ENCODE measurements at regions not wholly inside any gene's neighbourhood (a gene's known extent, or its start where the extent isn't known, plus 50 kb on each side); places are given as distances from the start of the nearest gene placed in this dataset.

DNA sequence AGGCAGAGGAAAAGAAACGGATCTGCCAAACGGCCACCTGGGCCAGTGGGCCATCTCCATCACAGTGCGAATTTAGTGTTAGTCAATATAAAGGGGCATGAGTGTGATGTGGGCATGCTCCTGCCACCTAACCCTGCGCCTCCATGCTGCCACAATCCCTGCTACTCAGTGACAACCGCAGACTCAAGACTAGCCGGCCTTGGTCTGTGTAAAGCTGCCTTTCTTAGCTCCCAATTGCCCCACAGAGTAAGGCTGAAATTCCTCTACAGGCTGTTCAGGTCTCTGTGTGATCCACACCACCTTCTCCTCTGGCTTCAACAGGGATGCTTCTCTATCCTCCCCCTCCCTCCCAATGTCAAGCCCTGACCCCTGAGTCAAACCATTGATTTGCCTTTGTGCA lies 269.7 kb downstream of the XXYLT1 start:
- no peak for DNase-seq

DNA sequence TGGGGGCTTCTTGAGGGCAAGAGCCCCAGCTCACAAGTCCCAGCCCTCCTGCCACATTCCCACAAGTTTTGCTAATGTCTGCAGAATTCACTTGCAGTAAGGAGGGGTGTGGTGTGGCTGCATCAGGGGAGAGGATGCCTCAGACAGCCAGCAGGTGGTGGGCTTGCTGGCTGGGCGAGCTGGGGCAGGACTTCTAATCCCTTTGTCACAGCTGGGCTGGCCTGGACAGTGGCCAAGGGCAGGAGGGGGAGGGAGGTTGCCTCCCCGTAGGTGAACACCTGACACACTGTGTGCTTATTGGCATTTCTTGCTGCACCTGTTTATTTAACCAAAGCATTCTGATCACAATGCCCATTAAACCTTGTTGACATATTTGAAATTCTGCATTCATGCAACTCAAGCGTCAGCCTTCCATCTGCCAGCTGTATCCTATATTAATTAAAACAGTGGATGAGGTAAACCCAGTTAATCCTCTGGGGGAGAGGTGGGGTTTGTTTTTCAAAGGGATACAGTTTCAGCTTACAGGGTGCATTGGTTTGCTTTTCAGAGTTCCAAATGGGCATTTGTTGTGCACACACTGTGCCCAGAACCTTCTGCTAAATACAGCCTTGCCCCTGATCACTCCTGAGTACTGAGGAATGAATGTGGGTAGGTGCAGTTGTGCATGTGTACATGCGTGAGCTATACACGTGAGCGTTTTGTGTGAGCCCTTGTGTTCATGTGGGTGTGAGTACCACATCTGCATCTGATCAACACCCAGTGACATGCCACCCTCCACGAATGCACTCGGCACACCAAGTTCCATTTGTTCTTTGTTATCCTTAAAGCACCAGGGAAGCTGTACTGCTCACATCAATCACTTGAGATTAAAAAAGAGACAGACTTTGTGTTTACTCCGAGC lies 268.7 kb downstream of the XXYLT1 start:
- peak; percentile 32 to 41 for DNase-seq

DNA sequence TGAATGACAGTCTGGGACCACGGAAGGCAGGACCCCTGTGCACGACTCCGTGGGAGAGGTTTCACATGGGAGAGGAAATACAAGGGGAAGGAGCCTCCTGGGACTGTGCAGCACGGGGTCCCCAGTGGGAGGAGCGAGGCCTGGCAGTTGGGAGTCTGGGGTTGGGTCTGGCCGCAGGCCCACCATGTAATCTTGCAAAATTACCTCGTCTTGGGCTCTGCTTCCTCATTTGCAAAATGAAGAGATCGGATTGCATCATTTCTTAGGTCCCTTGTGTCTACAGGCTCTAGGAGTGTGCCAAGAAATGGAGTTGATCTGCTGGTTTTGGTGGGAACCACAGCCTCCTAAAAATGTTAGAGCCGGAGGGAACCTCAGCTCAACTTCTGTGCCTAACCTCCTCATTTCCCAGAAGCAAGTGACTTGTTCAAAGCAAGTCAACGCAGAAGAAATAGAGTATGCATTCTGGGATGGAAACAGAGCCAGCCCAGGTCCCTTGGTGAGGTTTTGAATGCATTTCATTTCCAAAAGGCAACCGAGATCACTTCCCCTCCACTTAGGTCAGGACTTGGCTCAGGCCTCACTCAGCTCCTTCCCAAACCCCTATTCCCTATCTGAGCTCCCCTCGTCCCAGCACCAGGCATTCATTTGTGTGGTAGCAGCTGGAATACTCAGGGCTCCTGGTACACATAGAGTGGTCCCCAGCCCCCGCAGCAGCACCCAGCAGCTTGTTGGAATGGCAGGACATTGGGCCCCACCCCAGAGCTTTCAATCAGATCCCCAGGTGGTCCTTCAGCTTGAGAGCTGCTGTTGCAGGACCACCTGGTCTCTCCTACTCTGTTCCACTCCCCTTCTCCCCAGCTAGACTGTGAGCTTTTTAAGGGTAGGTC lies 267.7 kb downstream of the XXYLT1 start:
- no peak for DNase-seq

DNA sequence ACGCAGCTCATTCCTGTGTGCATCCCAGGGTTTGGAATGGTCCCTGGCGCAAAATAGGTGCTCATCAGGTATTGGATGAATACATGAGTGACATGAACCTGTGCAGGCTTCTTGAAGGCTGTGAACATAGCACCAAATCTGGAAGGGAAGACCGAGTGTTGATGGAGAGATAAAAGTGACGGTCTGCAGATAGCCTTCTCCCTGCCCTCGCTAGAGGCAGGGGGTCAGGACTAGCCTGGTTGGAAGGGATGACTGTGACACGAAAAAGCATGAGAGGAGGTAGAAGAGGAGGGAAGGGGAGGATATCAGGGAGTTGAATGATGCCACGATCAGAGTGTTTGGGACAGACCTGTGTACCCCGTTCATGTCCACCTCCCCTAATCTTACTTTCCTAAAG lies 267.1 kb downstream of the XXYLT1 start:
- no peak for DNase-seq

DNA sequence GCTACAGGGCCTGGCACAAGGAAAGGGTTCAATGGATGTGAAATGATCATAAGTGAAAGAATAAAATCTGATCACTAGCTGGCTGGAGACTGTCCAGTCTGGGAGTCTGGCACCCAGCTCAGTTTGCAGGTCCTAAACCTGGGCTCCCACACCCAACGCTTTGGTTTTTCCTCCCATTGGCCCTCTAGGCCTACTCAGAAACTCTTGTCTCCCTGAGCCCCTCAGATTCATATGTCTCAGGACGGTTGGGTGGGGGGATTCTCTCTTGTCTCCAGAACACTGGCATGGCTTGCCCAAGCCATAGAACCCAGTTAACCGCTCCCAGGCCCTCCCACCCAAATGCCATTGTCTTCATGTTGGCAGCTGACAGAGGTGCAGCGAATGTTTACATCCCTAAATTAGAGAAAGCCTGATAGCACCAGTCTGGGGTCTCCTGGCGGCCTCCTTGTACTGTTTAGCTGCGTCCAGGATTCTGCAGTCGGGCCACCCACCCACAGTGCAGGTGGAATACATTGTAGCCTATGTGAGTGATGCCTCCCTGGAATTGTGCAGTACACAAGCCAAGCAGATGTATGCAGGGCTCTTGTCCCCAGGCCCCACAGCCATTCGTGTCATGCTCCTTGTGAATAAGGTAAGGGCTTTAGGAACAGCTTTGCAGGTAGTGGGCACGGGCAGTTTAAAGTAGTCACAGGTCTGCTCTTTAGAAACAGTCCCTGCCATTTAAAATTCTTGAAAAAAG lies 266.3 kb downstream of the XXYLT1 start:
- no peak for DNase-seq

DNA sequence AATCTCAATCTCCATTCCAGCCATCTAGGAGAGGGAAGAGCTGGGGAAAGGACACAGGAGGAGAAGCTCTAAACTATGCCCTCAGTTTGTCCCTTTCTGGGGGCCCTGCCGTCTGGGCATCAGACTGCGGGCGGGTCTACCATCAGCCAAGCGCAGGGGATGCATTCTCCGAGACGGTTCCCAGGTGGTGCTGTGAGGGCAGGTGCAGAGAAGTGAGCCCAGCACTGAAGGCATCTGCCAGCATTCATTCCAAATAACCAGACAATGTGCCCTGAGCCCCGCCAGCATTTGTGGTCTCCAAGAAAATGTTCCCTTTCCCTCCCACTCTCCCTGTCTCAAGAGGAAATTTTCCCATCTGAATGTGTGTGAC lies 265.7 kb downstream of the XXYLT1 start:
- DNase-seq = no peak

DNA sequence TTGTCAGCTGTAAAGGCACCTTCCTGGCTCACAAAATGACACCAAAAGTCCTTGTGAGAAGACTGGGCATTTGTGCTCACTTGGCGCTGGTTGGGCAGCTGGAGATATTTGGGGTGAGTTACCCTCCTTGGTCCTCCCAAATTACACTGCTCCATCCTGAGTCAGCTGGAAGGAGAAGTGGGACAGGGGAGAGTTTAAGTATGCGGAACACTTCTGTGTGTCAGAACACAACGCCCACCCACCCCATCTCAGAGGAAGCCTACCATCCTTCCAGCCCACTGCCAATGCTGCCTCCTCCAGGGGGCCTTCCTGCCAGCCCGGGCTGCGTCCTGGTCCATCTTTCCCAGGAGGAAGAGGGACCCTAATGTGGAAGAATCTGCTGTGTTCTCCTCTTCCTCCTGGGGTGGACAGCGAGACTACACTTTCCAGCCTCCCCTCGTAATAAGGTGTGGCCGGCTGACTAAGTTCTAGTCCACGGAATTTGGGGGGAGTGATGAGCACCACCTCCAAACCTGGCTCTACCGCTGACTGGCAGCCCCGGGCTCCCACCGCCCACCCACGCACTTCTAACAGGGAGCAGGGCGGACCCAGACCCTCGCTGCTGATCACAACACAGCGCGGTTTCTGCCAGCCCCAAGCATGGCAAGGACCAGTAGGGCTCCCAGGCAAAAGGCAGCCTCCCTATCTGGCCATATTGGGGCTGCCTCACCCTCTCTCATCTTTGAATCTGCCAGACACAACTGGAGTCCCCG lies 265.0 kb downstream of the XXYLT1 start:
- no peak for DNase-seq

DNA sequence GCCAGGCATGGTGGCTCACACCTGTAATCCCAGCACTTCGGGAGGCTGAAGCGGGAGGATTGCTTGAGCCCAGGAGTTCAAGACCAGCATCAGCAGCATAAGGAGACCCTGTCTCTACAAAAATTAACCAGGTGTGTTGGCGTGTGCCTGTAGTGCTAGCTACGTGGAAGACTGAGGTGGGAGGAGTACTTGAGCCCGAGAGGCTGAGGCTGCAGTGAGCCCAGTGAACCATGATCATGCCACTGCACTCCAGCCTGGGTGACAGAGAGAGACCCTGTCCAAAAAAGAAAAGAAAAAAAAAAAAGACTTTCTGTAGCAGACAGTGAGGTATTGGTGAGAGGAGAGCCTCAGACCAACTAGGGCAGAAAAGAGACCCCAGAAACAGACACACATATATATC lies 263.8 kb downstream of the XXYLT1 start:
- DNase-seq = no peak

DNA sequence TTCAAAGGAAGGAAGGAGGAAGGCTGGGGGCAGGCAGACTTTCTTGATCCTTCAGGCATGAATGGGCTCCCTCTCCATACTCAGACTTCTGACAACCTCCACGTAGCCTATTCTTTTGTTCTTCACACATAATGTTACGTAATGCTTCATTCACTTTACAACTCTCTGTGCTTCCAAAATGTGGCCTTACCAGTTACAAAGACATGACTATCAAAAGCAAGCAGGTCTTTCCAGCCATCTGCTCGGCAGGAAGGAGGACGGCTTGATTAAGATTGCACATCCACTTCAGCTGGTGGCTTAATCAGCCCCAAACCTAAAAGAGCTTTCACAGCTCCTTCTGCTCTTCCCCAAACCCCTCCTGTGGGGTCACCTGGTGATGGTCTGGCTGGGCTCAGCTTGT lies 263.2 kb downstream of the XXYLT1 start:
- DNase-seq = no peak

DNA sequence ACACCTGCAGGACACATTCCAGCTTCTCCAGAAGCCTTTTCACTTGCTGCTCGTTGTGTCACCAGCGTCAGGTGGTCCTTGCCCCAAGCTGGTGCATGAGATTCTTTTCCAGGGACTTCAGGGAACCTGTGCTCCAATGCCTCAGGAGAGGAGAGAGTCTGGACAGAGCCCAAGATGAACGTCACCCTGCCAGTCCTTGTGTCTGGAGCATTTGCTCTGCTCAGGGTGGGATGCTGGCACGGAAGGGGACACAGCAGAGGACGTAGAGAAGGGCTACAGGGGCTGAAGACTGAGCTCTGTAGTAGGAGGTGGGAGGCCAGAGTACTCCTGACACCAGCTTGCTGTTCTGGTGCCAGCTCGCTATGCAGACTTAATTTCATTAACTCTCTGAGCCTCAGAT lies 262.1 kb downstream of the XXYLT1 start:
- DNase-seq = no peak

DNA sequence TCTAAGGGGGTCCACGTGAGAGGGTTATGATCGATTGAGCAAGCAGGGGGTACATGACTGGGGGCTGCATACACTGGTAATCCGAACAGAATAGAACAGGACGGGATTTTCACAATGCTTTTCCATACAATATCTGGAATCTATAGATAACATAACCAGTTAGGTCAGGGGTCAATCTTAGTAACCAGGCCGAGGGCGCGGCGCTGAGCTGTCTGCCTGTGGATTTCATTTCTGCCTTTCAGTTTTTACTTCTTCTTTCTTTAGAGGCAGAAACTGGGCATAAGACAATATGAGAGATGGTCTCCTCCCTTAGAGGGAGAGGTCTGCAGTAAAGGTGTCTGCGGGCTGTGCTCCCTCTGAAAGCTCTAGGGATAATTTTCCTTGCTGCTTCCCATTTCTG lies 261.3 kb downstream of the XXYLT1 start:
- no peak for DNase-seq

DNA sequence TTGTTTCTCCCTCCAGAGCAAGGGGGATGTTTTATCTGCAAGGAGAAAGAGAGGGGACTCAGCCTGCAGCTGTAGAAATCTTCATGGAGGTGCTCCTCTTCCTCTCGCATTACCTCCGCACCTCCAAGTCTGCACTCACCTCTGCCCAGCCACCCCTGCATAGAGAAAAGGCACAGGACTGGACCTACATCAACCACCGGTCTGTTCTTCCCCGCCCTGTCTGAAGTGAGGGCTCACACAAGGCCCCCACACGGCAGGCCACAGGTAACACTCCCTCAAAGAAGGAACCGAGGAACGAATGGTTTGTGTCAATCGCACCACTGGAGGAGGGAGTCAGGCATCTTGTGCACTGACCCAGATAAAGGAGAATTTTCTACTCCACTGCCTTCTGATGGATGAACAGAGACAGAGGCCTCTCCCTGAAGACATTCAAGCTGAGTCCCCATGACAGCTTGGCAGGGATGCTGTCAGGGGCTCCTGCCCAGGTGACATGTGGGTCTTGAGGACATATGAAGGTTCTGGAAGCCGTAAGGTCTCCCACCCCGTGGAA lies 260.3 kb downstream of the XXYLT1 start:
- no peak for DNase-seq

DNA sequence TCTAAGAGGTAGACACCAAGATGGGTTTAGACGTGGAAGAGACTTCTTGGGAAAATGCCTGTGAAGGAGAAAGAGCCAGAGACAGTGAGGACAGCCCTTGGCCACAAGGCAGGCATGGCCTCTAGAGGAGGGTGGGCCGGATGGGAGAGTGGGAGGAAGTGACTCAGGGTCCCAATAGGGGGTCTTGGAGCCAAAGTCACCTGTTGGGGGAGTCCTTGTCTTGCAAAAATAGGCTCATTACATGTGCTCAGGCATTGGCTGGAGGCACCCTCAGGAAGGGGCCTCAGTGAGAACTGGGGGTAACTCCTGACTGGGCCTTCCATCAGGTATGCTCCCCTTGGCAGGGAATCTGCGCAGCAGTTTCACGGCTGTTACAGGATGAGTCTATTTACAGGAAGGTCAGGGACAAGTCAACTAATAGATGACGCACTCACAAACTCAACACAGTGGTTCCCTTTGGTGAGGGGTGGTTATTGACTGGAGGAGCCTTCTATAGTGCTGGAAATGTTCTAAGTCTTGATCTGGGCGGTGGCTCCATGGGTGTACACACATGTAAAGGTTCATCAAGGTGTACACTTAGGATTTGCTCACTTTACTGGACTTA lies 259.6 kb downstream of the XXYLT1 start:
- no peak for DNase-seq

DNA sequence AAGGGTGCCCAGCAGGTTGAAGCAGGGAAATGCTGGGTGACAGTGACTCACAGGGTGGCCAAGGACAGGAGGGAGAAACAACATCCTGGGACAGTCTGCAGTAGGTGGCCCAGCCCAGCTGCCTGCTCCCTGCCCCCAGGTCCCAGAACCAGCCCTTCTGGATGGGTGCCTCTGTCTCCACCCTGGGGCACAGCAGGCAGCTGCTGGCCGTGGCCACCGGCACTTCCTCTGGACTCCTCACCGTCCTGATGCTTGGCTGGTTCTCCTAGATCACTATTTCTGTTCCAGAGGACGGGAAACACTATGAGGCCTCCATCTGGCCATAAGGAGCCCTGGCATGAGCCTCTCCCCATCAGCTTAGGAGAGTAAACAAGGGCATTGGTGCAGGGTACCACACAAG lies 258.9 kb downstream of the XXYLT1 start:
- no peak for DNase-seq

DNA sequence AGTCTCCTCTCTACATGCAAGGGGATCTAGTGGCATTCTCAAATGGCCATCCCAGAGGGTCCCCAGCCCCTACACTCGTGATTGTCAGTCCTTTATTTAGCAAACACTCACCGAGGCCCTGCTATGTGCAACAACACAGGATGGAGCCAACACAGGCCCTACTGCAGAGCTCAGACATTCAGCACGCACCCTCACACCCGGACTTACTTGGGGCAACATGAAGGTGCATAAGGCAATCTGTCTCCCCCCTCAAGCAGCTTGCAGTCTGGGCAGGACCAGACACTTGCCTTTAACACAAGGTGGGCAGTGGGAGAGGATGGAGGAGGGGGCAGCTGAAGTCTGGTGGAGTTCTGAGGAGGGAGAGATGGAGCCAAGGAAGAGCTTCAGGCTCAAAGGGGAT lies 258.4 kb downstream of the XXYLT1 start:
- no peak for DNase-seq

DNA sequence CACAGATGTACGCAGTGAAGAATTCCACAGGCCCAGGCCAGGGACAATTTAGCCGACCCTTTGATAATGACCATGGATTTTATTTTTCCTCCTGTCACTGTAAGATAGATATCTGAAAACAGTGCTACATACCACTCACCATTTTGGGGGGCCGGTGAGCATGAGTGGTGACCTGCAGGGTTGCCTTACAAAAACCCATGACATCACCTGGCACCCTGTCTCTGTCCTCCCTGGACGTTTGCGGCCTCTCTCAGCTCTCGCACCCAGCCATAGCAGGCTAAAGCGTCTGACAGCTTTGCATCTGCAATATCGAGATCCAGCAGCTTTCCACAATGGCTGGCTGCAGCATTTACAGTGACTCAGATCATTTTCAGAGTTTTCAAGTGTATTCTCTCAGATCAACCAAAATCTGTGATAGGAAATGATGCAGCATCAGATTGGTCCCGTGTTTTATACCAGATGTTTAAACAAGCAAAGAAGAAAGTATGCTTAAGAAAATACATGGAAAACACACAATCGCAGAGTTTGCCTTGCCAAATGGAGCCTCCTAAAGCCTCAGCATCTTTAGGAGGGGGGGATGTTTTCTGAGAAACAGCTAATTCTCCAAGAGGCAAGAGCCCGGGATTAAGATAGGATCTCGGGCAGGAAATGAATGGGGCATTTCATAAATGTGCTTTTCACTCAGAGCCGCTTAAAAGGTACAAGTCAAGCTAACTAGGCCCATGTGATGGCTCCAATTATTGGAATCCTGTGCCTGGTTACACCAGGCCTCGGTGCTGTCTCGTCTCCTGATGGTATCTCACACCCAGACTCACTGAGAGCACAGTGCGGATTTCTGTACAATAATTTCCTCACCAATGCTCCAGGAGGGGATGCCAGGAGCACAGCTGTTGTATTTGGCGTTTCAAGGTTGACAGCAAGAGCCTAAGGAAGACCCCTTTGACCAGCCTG lies 257.3 kb downstream of the XXYLT1 start:
- DNase-seq = no peak

DNA sequence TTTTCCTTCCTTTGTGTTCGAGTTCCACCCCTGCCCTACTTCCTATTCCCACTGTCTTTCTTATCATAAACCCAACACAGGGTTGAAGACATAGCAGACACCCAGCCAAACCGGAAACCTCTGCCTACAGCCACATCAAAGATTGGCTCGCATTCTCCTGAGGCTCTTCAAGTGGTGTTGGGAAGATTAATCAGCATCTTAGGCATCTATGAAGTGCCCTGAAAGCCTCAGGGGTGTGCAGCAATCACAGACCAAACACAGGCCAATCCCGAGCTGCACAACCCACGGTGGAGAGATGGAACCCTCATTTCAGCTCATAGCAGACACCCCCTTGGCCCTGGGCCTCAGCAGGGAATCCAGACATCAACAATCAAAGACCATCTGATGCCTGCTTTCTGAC lies 255.9 kb downstream of the XXYLT1 start:
- no peak for DNase-seq

DNA sequence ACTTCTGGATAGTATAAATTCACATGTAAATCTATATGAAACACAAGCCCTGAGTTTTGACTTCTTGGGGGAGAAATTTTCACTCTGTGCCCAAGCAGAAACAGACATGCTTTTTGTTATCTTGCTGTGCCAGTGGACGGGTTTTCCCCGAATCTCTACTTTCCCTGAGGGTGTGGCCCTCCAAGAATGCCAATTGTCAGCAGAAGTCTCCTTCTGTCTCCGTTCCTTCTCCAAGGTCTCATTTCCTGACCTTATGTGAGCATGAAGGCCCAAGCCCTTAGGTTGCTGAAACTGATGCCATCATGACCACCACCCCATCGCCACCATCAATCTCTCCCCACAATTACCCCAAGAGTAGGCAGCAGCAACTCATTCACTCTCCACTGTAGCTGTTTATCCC lies 253.8 kb downstream of the XXYLT1 start:
- no peak for DNase-seq
